ENCODE measurements at regions not wholly inside any gene's neighbourhood (a gene's known extent, or its start where the extent isn't known, plus 50 kb on each side); places are given as distances from the start of the nearest gene placed in this dataset.

- TF ChIP-seq POLR2A (IDR thresholded peaks at IDR 0.05; ENCODE audit: low read depth, low read length) (no peak), EZH2 (IDR thresholded peaks at IDR 0.05; ENCODE audit: borderline replicate concordance, low read depth, low read length, severe bottlenecking) (no peak), JUN (IDR thresholded peaks at IDR 0.05; ENCODE audit: borderline replicate concordance, insufficient read depth, insufficient read length, low read depth) (peak; percentile 11), MYC (IDR thresholded peaks at IDR 0.05; ENCODE audit: low read depth, low read length) (no peak), POLR2AphosphoS5 (IDR thresholded peaks at IDR 0.05; ENCODE audit: insufficient read depth, low read depth, low read length) (no peak), GATA2 (IDR thresholded peaks at IDR 0.05; ENCODE audit: insufficient read depth, insufficient read length, low read depth, low read length) (no peak)
- TF ChIP-seq, protein P1, sequence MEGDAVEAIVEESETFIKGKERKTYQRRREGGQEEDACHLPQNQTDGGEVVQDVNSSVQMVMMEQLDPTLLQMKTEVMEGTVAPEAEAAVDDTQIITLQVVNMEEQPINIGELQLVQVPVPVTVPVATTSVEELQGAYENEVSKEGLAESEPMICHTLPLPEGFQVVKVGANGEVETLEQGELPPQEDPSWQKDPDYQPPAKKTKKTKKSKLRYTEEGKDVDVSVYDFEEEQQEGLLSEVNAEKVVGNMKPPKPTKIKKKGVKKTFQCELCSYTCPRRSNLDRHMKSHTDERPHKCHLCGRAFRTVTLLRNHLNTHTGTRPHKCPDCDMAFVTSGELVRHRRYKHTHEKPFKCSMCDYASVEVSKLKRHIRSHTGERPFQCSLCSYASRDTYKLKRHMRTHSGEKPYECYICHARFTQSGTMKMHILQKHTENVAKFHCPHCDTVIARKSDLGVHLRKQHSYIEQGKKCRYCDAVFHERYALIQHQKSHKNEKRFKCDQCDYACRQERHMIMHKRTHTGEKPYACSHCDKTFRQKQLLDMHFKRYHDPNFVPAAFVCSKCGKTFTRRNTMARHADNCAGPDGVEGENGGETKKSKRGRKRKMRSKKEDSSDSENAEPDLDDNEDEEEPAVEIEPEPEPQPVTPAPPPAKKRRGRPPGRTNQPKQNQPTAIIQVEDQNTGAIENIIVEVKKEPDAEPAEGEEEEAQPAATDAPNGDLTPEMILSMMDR (IDR thresholded peaks at IDR 0.05; ENCODE audit: extremely low read depth in 1 of 2, insufficient read depth in 1 of 2, low read depth in 1 of 2, low read length in 2 of 2) = no peak
- TF ChIP-seq, protein P2, sequence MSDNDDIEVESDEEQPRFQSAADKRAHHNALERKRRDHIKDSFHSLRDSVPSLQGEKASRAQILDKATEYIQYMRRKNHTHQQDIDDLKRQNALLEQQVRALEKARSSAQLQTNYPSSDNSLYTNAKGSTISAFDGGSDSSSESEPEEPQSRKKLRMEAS (IDR thresholded peaks at IDR 0.05; ENCODE audit: insufficient read depth, insufficient read length) = no peak
Measured at GRCh38 chr1:96579636-96580035, 141.9 kb upstream of the PTBP2 start.

All from endothelial cell of umbilical vein (primary cell).